ENCODE measurements at regions not wholly inside any gene's neighbourhood (a gene's known extent, or its start where the extent isn't known, plus 50 kb on each side); places are given as distances from the start of the nearest gene placed in this dataset.

DNA sequence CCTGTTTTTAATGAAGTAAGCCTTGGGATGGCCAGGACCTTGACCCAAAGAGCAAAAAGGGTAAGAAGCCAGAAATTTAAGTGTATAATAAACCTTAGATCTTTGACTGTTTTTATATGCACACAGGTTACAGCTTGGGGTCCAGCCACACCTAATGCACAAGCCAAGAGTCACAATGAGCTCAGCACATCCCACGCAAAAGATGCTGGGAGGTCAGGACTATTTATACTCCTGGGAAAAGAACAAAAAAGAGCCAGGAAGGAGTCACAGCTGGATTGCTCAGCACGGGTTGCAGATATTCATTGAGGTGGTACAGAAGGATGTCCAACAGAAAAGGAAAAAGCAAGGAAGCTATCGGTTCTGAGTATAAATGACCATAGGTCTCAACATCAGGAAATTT, 536.3 kb downstream of the NTRK3 start:
- TF ChIP-seq GATA2 (IDR thresholded peaks at IDR 0.05; ENCODE audit: low read depth, low read length): no peak
- TF ChIP-seq GATA3 (IDR thresholded peaks at IDR 0.05; ENCODE audit: low read depth, low read length): no peak

All from SH-SY5Y (cell line).